Memory B cell (primary cell): ENCODE measurements at regions not wholly inside any gene's neighbourhood (a gene's known extent, or its start where the extent isn't known, plus 50 kb on each side); places are given as distances from the start of the nearest gene placed in this dataset.

Experiments
- ATAC-seq: fragments of 150-1000 bp; cut with Tn5 transposase; 2 replicates; pipeline ENCODE4 v1.10.0; 2021; ENCODE audit warnings: low read depth, mild to moderate bottlenecking, moderate library complexity
- DNase-seq, 2 donors: peaks; one replicate each; pipeline ENCODE4 v3.0.0; 2022; ENCODE audit warnings: low spot score in 2 of 2
- H3K27ac Mint-ChIP-seq: one replicate; pipeline ENCODE4 v1.8.0; 2022; ENCODE audit warnings: mild to moderate bottlenecking, moderate library complexity, mixed read lengths
- H3K27me3 Mint-ChIP-seq: one replicate; pipeline ENCODE4 v1.8.0; 2022; ENCODE audit warnings: mixed read lengths
- H3K36me3 Mint-ChIP-seq: one replicate; pipeline ENCODE4 v1.8.0; 2022; ENCODE audit warnings: mild to moderate bottlenecking, mixed read lengths
- H3K4me1 Mint-ChIP-seq: one replicate; pipeline ENCODE4 v1.8.0; 2022; ENCODE audit warnings: mixed read lengths
- H3K4me3 Mint-ChIP-seq: one replicate; pipeline ENCODE4 v1.8.0; 2022; ENCODE audit warnings: mild to moderate bottlenecking, moderate library complexity, mixed read lengths
- H3K9me3 Mint-ChIP-seq: one replicate; pipeline ENCODE4 v1.8.0; 2022; ENCODE audit warnings: mixed read lengths

DNA sequence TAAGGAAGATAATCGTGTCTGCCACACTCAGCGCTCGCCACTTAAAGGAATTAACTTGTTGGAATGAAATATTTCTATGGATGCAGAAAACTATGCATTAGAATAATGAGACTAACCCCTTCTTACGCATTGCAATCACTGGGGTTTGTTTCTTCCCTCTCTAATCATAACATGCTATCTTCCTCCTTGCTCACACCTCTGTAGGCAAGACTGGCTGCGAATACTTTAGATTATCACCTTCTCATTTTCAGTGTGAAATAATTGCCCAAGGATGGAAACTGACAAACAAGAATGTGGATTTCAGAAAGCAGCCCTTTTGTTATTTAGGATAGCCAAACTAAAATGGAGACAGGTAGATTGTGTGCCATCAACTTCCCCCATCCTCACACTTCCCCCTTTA, 349.4 kb downstream of the MID1IP1 start:
- Mint-ChIP-seq H3K27ac (no peak overlapping the region), H3K36me3 (no peaks in the 10 kb centered on the region), H3K4me3 (no peak overlapping the region), H3K9me3 (no peaks in the 10 kb centered on the region), H3K4me1 (peaks cover 33% of the 10 kb centered on the region), H3K27me3 (no peaks in the 10 kb centered on the region)
- ATAC-seq = no peak
- DNase-seq = no peak

DNA sequence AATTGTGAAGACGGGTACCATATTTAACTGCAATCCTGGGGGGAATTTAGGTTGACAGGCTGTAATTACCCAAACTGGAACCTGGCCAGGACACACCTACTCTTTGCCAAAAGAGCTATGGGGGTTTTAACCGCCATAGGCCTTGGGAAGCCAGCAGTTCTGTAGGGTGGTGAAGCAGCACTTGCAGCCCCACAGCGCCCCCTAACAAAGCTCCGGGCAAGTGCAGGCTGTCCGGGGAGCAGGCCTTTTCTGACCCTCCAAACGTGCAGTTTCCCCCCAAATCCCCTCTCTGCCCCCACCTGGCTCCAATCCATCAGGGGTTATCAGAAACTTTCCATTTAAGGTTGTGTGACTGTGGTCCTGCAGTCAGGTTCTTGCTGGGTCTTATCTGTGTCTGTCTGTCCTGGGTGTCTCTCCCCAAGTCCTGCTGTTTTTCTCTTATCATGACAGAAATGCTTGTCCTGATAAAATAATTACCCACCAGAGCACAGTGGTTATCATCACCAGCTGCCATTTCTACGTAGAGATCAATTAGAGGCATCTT, 350.9 kb downstream of the MID1IP1 start:
- ATAC-seq (peak; percentile 48), DNase-seq (peak; percentile 26 to 45)
- no peak overlapping the region for H3K4me3 Mint-ChIP-seq
- peaks cover 19% of the 10 kb centered on the region for H3K4me1 Mint-ChIP-seq
- H3K9me3 Mint-ChIP-seq = no peaks in the 10 kb centered on the region
- H3K27ac Mint-ChIP-seq = no peak overlapping the region
- H3K27me3 Mint-ChIP-seq = no peaks in the 10 kb centered on the region
- H3K36me3 Mint-ChIP-seq = no peaks in the 10 kb centered on the region

DNA sequence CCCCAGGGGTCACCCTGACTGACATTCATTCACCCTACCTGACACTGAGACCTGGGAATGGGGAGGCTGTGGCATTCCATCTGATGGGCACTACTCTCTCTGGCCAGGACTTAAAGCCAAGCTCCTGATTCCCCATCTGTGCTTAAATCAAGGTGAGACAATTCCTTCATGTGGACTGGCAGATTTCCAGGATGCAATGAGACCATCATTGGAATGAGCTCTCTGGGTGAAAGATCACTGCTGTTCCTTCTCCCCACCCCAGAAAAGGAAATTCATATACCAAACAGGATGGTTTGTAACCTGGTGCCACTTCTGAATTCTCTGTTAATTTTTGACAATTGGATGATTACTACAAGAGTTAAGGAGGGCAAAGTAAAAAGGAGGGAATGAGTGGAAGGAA, 354.8 kb downstream of the MID1IP1 start:
- Mint-ChIP-seq H3K4me1 (peaks cover 9% of the 10 kb centered on the region), H3K4me3 (no peak overlapping the region), H3K36me3 (no peaks in the 10 kb centered on the region), H3K27ac (no peak overlapping the region), H3K27me3 (peaks cover 11% of the 10 kb centered on the region), H3K9me3 (no peaks in the 10 kb centered on the region)
- ATAC-seq (no peak), DNase-seq (no peak)

DNA sequence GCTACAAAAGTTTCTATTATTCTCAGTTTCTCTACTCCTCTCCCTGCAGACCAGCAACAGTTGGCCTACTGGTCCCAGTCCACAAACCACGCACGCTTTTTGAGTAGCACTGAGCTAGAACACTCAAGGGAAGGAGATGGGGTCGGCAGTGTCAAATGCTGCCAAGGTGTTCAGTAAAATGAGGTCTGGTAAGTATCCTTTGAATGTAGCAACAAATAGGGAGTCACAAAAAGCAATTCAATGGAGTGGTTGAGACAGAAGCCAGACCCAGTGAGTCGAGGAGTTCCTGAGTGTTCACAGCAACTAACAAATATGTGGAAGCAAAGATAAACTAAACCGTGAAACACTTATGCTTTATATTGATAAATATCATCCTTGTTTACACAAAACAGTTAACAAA, 355.7 kb downstream of the MID1IP1 start:
- no peaks in the 10 kb centered on the region for H3K36me3 Mint-ChIP-seq
- H3K27ac Mint-ChIP-seq = no peak overlapping the region
- peaks cover 13% of the 10 kb centered on the region for H3K4me1 Mint-ChIP-seq

DNA sequence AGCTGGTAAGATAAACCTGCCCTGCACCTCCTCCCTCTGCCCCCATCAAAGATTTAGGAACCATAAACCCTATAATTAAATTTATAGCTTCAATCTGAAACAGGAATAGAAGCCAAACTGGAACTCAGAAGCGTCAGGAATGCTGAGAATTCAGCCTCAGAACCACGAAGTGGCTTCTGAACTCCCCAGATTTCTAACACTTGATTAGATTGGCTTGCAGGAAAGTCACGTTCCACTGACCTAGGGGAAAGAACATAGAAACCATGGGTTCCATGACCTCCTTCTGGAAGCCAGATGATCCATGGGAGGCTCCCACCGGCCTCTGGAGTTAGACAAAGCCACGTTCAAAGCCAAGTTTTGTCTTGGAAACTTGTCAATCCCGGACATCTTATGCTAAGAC, 356.5 kb downstream of the MID1IP1 start:
- peaks cover 18% of the 10 kb centered on the region for H3K27me3 Mint-ChIP-seq
- no peaks in the 10 kb centered on the region for H3K36me3 Mint-ChIP-seq
- no peak for DNase-seq
- no peak overlapping the region for H3K27ac Mint-ChIP-seq
- no peaks in the 10 kb centered on the region for H3K9me3 Mint-ChIP-seq
- no peak for ATAC-seq
- no peak overlapping the region for H3K4me3 Mint-ChIP-seq
- peaks cover 16% of the 10 kb centered on the region for H3K4me1 Mint-ChIP-seq

More for the DNA sequence above, 355.7 kb downstream of the MID1IP1 start:
- DNase-seq = no peak
- H3K27me3 Mint-ChIP-seq = peaks cover 16% of the 10 kb centered on the region
- no peak for ATAC-seq
- H3K4me3 Mint-ChIP-seq = no peak overlapping the region
- no peaks in the 10 kb centered on the region for H3K9me3 Mint-ChIP-seq

DNA sequence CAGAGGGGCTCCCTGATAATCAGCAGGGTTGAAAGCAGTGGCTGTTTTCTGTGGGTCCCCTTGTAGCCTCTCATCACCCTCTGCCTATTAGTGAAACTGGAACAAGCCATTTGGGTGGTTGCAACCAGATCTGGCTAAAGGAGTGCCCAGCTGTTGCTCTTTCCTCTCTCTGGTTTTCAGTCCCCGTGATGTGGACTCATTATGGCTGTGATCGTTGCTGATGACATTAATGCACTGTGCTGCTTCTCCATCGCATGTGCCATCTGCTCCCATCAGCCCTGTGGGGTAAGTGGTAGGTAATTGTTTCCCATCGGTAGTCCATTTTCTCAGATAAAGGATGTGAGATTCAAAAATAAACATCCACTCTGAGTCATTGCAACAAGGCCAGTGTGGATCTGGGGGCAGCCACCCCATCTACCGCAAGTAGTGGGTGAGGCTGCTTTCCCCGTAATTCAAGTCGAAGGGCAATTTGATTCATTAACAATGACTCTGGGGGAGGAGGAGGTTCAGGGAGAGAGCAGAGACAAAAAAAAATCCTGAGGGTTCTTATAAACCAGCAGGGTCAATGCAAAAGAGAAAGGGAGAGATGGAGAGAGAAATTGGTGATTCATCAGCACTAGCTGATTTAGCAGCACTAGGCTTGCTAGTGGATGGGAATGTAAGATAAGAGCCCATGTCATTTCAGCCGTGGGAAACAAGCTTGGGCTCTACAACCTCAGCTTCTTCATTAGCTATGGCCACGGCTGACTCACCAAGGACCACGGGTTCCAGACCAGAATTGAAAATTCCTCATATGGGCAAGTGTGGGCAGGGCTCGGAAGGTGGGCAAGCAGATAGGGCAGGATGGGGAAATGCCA, 357.8 kb downstream of the MID1IP1 start:
- Mint-ChIP-seq H3K9me3 (no peaks in the 10 kb centered on the region), H3K36me3 (no peaks in the 10 kb centered on the region), H3K4me1 (peaks cover 19% of the 10 kb centered on the region), H3K27me3 (peaks cover 23% of the 10 kb centered on the region), H3K27ac (no peak overlapping the region), H3K4me3 (no peak overlapping the region)
- ATAC-seq = peak; percentile 57
- no peak for DNase-seq

DNA sequence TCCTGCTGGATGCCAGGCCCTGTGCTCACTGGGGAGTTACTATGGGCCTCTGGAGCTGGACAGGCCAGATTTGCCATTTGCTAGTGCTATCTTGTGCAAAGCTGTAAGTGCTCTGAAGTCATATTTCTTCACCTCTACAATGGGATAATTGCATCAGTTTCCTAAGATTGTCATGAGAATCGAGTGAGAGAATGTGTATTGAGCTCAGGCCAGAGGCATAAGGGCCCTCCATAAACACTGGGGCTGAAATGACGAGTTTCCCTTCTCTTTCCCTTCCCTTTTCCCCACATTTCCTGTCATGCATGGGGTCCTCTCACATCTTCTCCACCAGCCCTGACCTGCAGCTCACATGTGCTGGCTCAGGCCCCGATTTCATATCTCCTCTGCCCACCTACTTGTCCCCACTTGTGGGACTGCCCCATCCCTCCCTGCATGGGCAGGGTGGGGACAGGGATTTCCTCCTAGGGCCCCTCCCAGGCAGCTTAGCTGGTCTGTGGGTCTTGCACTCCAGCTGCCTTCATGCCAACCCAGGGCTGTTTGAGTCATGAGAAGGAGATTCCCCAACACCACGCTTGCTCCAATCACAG, 358.8 kb downstream of the MID1IP1 start:
- Mint-ChIP-seq H3K36me3 (no peaks in the 10 kb centered on the region), H3K9me3 (no peaks in the 10 kb centered on the region), H3K27ac (no peak overlapping the region), H3K4me1 (peaks cover 19% of the 10 kb centered on the region), H3K4me3 (no peak overlapping the region), H3K27me3 (peaks cover 23% of the 10 kb centered on the region)
- ATAC-seq = no peak
- no peak for DNase-seq

DNA sequence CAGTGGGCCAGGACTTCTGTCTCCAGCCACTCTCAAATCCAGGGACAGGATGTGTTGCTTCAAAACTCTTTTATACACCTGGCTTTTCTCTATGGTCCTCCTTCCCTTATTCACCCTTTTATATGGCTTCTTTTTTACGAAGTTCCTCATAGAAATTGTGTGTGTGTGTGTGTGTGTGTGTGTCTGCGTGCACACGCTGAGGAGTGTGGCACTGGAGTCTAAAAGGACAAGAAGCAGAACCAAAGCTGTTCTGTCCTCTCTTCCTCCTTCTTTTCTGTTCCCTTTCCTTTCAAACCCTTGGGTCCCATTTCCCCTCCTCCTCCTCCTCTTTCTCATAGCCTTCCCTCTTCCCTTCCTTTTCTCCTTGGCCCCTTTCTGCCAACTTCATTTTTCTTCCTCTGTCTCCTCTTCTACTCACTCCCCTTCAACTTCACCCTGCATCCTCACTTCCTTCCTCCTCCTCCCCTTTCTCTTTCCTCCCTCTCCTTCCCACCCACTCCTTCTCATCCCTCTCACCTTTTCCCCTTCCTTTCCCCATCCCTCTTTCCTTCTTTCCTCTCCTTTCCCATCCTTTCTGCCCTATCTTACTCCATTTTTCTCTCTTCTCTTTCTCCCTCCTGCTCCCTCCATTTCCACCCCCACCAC, 360.5 kb downstream of the MID1IP1 start:
- Mint-ChIP-seq H3K36me3 (no peaks in the 10 kb centered on the region), H3K27ac (no peak overlapping the region), H3K9me3 (no peaks in the 10 kb centered on the region), H3K27me3 (peaks cover 27% of the 10 kb centered on the region), H3K4me1 (peaks cover 19% of the 10 kb centered on the region), H3K4me3 (peak overlapping the region; percentile 1)
- no peak for ATAC-seq
- no peak for DNase-seq

DNA sequence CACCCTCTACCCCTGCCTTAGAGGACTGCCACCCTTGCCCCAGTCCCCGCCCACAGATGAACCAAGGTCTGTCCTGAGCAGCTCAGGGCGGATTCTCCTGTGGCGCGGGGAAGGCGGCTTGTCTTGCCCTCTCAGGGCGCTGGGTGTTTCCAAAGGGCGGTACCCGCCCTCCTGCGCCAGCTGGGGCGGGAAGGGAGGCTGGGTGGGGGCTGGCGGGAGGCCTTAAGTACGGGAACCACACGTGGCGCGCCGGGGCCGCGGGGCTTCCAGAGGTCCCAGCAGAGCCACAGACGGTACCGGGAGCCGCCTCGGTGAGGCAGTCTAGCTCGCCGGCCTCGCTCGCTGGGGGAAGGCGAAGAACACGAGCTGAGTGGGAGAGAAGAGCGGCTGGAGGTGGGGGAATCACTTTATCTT, 361.1 kb downstream of the MID1IP1 start:
- peak overlapping the region; percentile 28 for H3K4me3 Mint-ChIP-seq
- DNase-seq (no peak), ATAC-seq (peak; percentile 43)
- H3K27me3 Mint-ChIP-seq = peaks cover 29% of the 10 kb centered on the region
- peaks cover 19% of the 10 kb centered on the region for H3K4me1 Mint-ChIP-seq
- no peaks in the 10 kb centered on the region for H3K9me3 Mint-ChIP-seq
- no peaks in the 10 kb centered on the region for H3K36me3 Mint-ChIP-seq
- H3K27ac Mint-ChIP-seq = no peak overlapping the region

DNA sequence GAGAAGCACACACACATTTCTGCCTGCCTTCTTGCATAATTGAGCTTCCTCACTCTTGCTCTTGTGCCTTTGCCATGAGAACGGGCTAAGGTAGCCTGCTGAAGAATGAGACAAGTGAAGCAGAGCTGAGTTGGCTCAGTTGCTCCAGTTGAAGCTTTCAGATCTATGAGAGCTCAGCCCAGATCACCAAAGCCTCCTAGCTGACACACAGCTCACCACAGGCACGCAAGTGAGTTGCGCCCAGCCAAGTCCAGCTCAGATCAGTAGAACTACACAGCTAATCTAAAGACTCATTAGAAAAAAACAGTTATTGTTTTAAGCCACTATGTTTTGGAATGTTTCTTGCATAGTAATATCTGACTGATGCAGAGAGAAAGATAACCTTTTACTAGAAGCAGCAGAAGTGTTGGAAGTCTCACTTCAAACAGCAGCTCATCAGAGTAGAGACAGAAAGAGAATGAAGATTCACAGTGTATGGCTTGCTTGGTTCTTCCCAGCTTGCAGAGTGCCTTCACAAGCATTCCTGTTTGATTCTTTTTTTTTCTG, 362.4 kb downstream of the MID1IP1 start:
- Mint-ChIP-seq H3K27me3 (peaks cover 29% of the 10 kb centered on the region), H3K4me1 (peaks cover 19% of the 10 kb centered on the region), H3K9me3 (no peaks in the 10 kb centered on the region), H3K4me3 (no peak overlapping the region), H3K27ac (no peak overlapping the region), H3K36me3 (no peaks in the 10 kb centered on the region)
- no peak for DNase-seq
- ATAC-seq = no peak

DNA sequence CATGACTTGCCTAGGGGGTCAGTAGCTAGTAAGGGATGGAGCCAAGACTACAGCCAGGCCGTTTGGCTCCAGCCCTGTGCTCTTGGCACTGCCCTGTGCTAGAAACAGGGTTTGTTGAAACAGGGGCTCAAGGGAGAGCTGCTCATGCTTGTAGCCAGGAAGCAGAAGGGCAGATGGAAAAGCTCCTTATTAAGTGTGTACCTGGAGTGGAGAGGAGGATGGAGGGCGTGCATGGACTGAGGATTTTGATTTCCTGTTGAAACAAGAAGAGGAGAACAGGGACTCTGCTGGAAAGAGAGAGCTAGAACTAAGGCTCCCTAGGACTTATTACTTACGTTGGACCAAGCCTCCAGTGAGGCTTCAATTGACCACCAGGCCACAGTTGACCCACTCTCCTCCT, 363.0 kb downstream of the MID1IP1 start:
- peaks cover 14% of the 10 kb centered on the region for H3K4me1 Mint-ChIP-seq
- ATAC-seq (no peak), DNase-seq (no peak)
- no peak overlapping the region for H3K4me3 Mint-ChIP-seq
- H3K27me3 Mint-ChIP-seq = peaks cover 26% of the 10 kb centered on the region
- no peak overlapping the region for H3K27ac Mint-ChIP-seq
- H3K36me3 Mint-ChIP-seq = no peaks in the 10 kb centered on the region
- H3K9me3 Mint-ChIP-seq = no peaks in the 10 kb centered on the region

DNA sequence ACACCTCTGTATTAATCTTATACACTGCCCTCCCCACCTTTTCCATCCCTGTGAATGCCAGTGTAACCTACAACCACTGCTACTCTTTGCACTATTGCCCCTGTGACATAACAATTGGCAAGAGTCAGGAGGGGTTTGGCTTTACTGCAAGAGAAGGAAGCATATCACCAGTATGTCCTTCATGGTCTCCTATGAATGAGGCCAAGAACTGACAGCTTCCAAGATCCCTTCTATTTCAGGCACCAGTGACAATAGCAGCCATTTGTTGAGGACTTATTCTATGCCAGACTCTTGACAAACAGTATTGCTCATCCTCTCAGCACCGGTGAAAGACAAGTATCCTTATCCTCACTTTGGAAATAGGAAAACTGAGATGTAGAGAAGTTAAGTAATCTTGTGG, 363.9 kb downstream of the MID1IP1 start:
- Mint-ChIP-seq H3K4me3 (no peak overlapping the region), H3K9me3 (no peaks in the 10 kb centered on the region), H3K36me3 (no peaks in the 10 kb centered on the region), H3K4me1 (peaks cover 11% of the 10 kb centered on the region), H3K27me3 (peaks cover 26% of the 10 kb centered on the region), H3K27ac (no peak overlapping the region)
- ATAC-seq (no peak), DNase-seq (no peak)

DNA sequence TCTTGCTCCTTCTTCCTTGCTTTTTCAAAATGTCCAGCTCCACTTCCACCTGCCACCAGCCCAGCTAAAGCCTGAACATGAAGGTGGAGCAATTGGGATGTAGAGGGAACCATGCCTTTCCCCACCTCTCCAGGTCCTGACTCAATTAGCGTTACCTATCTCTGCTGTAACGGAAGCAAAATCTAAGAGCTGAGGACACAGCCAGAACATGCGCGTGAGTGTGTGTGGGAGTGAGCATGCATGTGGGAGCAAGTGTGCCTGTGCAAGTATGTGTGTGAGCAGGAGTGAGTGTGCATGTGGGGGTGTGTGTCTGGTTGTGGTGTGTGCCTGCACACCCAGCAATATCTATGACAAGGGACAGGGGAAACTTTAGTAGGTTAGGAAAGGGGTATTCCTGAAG, 364.5 kb downstream of the MID1IP1 start:
- Mint-ChIP-seq H3K27me3 (peaks cover 25% of the 10 kb centered on the region), H3K4me1 (peaks cover 10% of the 10 kb centered on the region), H3K36me3 (no peaks in the 10 kb centered on the region), H3K4me3 (no peak overlapping the region), H3K9me3 (no peaks in the 10 kb centered on the region), H3K27ac (no peak overlapping the region)
- ATAC-seq (no peak), DNase-seq (no peak)

DNA sequence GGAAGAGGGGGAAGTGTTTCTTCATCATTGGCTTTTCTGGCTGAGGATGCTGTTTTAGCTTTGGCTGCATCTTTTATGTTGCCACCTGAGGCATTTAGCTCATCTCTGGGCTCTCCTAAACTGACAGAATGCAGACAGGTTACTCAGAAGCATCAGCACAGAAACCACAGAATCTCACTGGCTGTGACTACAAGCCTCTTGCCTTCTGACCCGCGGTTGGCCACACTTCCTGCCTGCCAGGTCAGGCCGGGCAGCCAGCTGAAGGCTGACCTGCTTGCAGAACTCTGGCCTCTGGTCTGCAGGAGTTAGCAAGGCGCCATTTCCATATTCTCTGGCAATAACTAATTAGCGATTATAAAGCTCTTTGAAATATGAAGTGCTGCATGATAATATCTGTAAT, 366.5 kb downstream of the MID1IP1 start:
- Mint-ChIP-seq H3K4me3 (no peak overlapping the region), H3K27me3 (peaks cover 17% of the 10 kb centered on the region)
- no peak for ATAC-seq

More for the DNA sequence above, 366.5 kb downstream of the MID1IP1 start:
- Mint-ChIP-seq H3K4me1 (peaks cover 3% of the 10 kb centered on the region), H3K27ac (no peak overlapping the region), H3K36me3 (no peaks in the 10 kb centered on the region), H3K9me3 (no peaks in the 10 kb centered on the region)
- no peak for DNase-seq
